ENCODE measurements at regions not wholly inside any gene's neighbourhood (a gene's known extent, or its start where the extent isn't known, plus 50 kb on each side); places are given as distances from the start of the nearest gene placed in this dataset.
"Not testable (repeated sequence)": the region's sequence is repeated elsewhere in the genome, so short reads cannot be mapped to it uniquely, and the experiment has no call there.

DNA sequence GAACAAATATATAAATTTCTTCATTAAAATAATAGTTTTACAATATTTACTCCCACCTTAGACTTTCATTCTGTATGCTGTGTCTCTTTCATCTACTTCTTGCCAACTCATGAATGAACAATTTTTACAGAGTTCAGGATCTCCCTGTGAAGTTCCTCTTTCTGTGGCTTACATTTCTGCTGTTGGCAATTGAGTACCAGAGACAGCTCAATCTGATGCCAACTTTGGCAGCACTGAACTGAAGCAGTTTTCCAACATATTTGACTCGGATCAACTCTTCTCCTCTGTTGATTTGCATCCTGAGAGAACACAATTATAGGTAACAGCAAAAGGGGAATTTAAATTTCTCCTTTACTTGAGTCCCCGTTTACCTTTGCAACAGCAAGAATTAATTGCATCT, 1262.2 kb downstream of the EFNA5 start:
- H3K27me3 Mint-ChIP-seq = no peaks in the 10 kb centered on the region
- ATAC-seq (ENCODE audit: low read depth) (no peak), DNase-seq (ENCODE audit: low spot score in 2 of 2) (no peak)
- H3K9me3 Mint-ChIP-seq = peaks cover 2% of the 10 kb centered on the region
- H3K4me1 Mint-ChIP-seq = no peaks in the 10 kb centered on the region
- no peak overlapping the region for H3K27ac Mint-ChIP-seq
- H3K4me3 Mint-ChIP-seq = no peak overlapping the region
- no peaks in the 10 kb centered on the region for H3K36me3 Mint-ChIP-seq

DNA sequence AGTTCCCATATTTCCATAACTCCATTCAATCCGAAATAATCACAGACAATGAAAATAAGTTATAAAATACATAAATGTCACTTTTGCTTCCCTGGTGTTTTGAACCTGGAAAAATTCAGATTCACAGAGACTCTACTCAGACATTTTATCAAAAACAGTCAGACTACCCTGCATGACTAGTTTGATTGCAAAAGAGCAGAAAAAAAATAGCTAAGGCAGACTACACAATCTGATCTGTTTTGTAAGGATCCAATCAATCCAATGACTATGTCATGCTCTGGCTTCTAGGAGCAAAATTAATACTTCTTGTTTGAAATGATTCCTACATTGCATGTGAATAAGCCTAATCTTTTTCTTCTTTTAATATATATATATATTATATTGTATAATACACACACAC, 1262.6 kb downstream of the EFNA5 start:
- Mint-ChIP-seq H3K36me3 (no peaks in the 10 kb centered on the region), H3K4me3 (no peak overlapping the region), H3K4me1 (no peaks in the 10 kb centered on the region), H3K27ac (no peak overlapping the region), H3K27me3 (no peaks in the 10 kb centered on the region), H3K9me3 (peaks cover 2% of the 10 kb centered on the region)
- DNase-seq (ENCODE audit: low spot score in 2 of 2) (no peak), ATAC-seq (ENCODE audit: low read depth) (no peak)

DNA sequence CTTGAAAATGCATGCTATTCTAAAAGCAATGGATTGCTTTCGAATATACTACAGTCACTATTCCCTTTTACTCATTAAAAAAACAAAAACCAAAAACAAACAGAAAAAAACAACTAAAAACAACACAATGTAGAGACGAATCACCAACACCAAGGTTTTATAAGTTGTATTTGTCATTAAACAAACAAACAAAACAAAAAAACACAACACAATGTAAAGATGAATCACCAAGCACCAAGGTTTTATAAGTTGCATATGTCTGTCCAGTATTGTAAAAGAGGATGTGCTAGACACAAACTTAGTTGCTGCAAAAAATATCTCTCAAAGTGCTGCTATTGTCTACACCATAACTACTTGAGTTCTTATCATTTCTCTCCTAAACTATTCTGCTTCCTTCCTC, 1269.2 kb downstream of the EFNA5 start:
- H3K4me3 Mint-ChIP-seq = no peak overlapping the region
- no peaks in the 10 kb centered on the region for H3K27me3 Mint-ChIP-seq
- no peaks in the 10 kb centered on the region for H3K4me1 Mint-ChIP-seq
- H3K9me3 Mint-ChIP-seq = no peaks in the 10 kb centered on the region
- ATAC-seq (ENCODE audit: low read depth) (no peak), DNase-seq (ENCODE audit: low spot score in 2 of 2) (no peak)
- no peak overlapping the region for H3K27ac Mint-ChIP-seq
- H3K36me3 Mint-ChIP-seq = no peaks in the 10 kb centered on the region

DNA sequence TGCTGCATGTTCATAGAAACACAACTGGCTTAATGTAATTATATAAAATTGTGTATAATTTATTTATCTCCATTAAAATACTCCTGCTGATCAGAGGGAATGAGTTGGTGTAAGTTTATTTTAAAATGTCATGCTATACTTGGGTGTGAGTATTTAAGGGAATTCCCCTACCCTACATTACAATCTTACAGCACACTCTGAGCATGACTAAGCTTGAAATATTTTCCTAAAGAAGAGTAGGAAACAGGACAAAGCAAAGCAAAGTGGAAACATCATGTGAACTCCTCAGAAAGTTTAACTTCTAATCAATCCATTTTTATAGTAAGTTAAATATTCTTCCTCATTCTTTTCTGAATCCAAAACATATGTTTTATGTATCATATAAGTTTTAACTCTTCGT, 1271.3 kb downstream of the EFNA5 start:
- ATAC-seq (ENCODE audit: low read depth) (no peak), DNase-seq (ENCODE audit: low spot score in 2 of 2) (no peak)
- H3K27me3 Mint-ChIP-seq = no peaks in the 10 kb centered on the region
- H3K4me1 Mint-ChIP-seq = no peaks in the 10 kb centered on the region
- H3K9me3 Mint-ChIP-seq = no peaks in the 10 kb centered on the region
- no peaks in the 10 kb centered on the region for H3K36me3 Mint-ChIP-seq
- H3K4me3 Mint-ChIP-seq = no peak overlapping the region
- no peak overlapping the region for H3K27ac Mint-ChIP-seq

- no peak overlapping the region for H3K27ac Mint-ChIP-seq
- no peaks in the 10 kb centered on the region for H3K9me3 Mint-ChIP-seq
- no peak overlapping the region for H3K4me3 Mint-ChIP-seq
- H3K36me3 Mint-ChIP-seq = no peaks in the 10 kb centered on the region
- ATAC-seq (ENCODE audit: low read depth) (no peak), DNase-seq (ENCODE audit: low spot score in 2 of 2) (no peak)
- no peaks in the 10 kb centered on the region for H3K4me1 Mint-ChIP-seq
- no peaks in the 10 kb centered on the region for H3K27me3 Mint-ChIP-seq
Observed at GRCh38 chr5:106397700-106398099, 1273.0 kb downstream of the EFNA5 start.

- DNase-seq (ENCODE audit: low spot score in 2 of 2) (no peak), ATAC-seq (ENCODE audit: low read depth) (no peak)
- Mint-ChIP-seq H3K27me3 (no peaks in the 10 kb centered on the region), H3K4me3 (no peak overlapping the region), H3K27ac (no peak overlapping the region), H3K4me1 (no peaks in the 10 kb centered on the region), H3K9me3 (no peaks in the 10 kb centered on the region), H3K36me3 (no peaks in the 10 kb centered on the region)
Observed at GRCh38 chr5:106393276-106393675, 1277.5 kb downstream of the EFNA5 start.

DNA sequence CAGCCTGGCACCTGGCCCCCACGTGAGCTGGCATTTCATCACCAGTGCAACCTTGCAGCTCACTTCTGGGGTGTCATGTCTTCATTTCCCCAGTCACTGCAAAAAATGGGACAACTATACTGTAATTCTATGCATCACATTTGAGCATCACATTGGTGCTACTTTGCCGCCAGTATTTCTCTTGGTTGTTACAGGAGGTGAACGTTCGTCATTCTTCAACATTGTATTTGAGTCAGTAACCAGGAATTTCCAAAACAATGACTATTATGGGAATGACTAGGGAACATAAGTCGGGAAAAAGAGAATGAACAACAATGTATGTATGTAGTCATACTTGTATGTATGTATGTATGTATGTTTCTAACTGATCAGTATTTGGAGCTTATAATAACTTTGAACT, 1278.0 kb downstream of the EFNA5 start:
- H3K36me3 Mint-ChIP-seq = no peaks in the 10 kb centered on the region
- no peak overlapping the region for H3K4me3 Mint-ChIP-seq
- ATAC-seq (ENCODE audit: low read depth) (no peak), DNase-seq (ENCODE audit: low spot score in 2 of 2) (no peak)
- H3K4me1 Mint-ChIP-seq = no peaks in the 10 kb centered on the region
- H3K9me3 Mint-ChIP-seq = no peaks in the 10 kb centered on the region
- H3K27me3 Mint-ChIP-seq = no peaks in the 10 kb centered on the region
- H3K27ac Mint-ChIP-seq = no peak overlapping the region

DNA sequence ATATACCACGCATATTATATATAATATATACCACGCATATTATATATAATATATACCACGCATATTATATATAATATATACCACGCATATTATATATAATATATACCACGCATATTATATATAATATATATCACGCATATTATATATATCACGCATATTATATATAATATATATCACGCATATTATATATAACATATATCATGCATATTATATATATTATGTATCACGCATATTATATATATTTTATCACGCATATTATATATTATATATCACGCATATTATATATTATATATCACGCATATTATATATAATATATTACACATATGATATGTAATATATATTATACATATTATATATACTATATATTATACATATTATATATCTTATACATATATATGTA, 1283.0 kb downstream of the EFNA5 start:
- not testable (repeated sequence) for H3K27me3 Mint-ChIP-seq; H3K27ac Mint-ChIP-seq; H3K4me3 Mint-ChIP-seq; ATAC-seq (ENCODE audit: low read depth); DNase-seq (ENCODE audit: low spot score in 2 of 2); H3K36me3 Mint-ChIP-seq; H3K4me1 Mint-ChIP-seq; H3K9me3 Mint-ChIP-seq

DNA sequence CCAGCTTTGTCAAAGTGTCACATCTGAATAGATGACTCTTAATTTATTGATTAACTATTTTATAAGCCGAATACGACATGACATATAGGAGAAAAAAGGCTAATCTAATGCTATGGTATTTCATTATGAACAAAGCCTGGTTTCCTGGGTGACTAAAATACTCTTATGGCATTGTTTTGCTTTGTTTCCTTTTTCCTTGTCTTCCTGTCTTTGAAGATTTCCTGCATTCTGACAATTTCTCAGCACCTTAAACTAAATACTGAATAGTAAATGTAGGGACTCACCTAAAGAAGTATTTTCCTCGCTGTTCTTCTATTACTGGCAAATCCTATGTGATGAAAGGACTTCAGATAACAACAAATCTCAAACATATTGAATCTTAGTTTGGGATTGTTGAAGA, 1284.5 kb downstream of the EFNA5 start:
- Mint-ChIP-seq H3K36me3 (no peaks in the 10 kb centered on the region), H3K27me3 (no peaks in the 10 kb centered on the region), H3K4me3 (no peak overlapping the region), H3K9me3 (no peaks in the 10 kb centered on the region), H3K4me1 (no peaks in the 10 kb centered on the region), H3K27ac (no peak overlapping the region)
- no peak for ATAC-seq (ENCODE audit: low read depth)
- no peak for DNase-seq (ENCODE audit: low spot score in 2 of 2)

DNA sequence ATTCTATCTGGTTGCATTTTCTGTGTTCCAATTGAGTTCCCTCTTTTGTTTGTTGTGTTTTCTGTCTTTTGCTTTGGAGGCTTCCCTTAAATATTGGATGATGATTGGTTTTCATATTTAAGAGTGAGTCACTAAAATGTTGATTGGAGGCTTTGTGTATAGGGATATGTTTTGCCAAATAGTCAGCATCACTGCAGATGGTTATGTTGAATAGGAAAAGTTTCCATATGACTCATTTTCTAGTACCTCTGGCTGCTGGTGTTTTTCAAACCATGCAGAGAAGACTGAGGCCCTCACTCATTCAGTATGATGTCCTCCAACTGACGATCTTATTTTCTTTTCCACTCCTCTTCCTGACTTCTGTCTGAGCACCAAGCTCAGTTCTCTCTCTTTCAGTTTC, 1290.0 kb downstream of the EFNA5 start:
- Mint-ChIP-seq H3K4me3 (no peak overlapping the region), H3K4me1 (no peaks in the 10 kb centered on the region), H3K36me3 (no peaks in the 10 kb centered on the region), H3K27me3 (no peaks in the 10 kb centered on the region), H3K9me3 (peaks cover 3% of the 10 kb centered on the region), H3K27ac (no peak overlapping the region)
- ATAC-seq (ENCODE audit: low read depth) (no peak), DNase-seq (ENCODE audit: low spot score in 2 of 2) (no peak)

- Mint-ChIP-seq H3K4me3 (no peak overlapping the region), H3K27ac (no peak overlapping the region), H3K27me3 (no peaks in the 10 kb centered on the region), H3K4me1 (no peaks in the 10 kb centered on the region), H3K36me3 (no peaks in the 10 kb centered on the region), H3K9me3 (peaks cover 3% of the 10 kb centered on the region)
- no peak for ATAC-seq (ENCODE audit: low read depth)
- no peak for DNase-seq (ENCODE audit: low spot score in 2 of 2)
Observed at GRCh38 chr5:106376522-106376921, 1294.2 kb downstream of the EFNA5 start.

- no peak for ATAC-seq (ENCODE audit: low read depth)
- no peaks in the 10 kb centered on the region for H3K36me3 Mint-ChIP-seq
- DNase-seq (ENCODE audit: low spot score in 2 of 2) = no peak
- no peaks in the 10 kb centered on the region for H3K4me1 Mint-ChIP-seq
- H3K4me3 Mint-ChIP-seq = no peak overlapping the region
- peaks cover 8% of the 10 kb centered on the region for H3K9me3 Mint-ChIP-seq
- H3K27me3 Mint-ChIP-seq = no peaks in the 10 kb centered on the region
- no peak overlapping the region for H3K27ac Mint-ChIP-seq
Observed at GRCh38 chr5:106374956-106375355, 1295.8 kb downstream of the EFNA5 start.

DNA sequence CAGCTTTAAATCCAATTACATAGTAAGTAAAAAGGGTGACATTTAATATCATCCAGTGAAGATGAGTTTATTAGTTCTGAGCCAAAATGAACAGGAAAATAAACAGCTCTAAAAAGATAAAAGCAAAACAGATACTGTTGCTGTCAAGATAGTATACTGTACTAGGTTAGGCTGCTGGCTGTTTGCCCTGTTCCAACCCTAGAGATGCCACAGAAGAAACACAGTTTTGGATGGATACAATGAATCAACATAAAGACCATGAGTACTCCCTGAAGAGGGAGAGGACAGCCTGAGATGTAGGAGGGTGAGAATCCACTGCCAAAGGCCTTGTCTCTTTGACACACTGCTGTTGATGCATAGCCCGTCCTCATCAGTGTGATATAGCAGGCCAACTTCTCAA, 1302.7 kb downstream of the EFNA5 start:
- H3K4me1 Mint-ChIP-seq = no peaks in the 10 kb centered on the region
- no peaks in the 10 kb centered on the region for H3K27me3 Mint-ChIP-seq
- H3K27ac Mint-ChIP-seq = no peak overlapping the region
- H3K36me3 Mint-ChIP-seq = no peaks in the 10 kb centered on the region
- H3K9me3 Mint-ChIP-seq = peaks cover 8% of the 10 kb centered on the region
- DNase-seq (ENCODE audit: low spot score in 2 of 2) = no peak
- no peak for ATAC-seq (ENCODE audit: low read depth)
- no peak overlapping the region for H3K4me3 Mint-ChIP-seq

GRCh38 chr5:106367281-106367680, 1303.5 kb downstream of the EFNA5 start:
- no peaks in the 10 kb centered on the region for H3K27me3 Mint-ChIP-seq
- no peaks in the 10 kb centered on the region for H3K36me3 Mint-ChIP-seq
- ATAC-seq (ENCODE audit: low read depth) (no peak), DNase-seq (ENCODE audit: low spot score in 2 of 2) (no peak)
- peaks cover 8% of the 10 kb centered on the region for H3K9me3 Mint-ChIP-seq
- H3K4me1 Mint-ChIP-seq = no peaks in the 10 kb centered on the region
- H3K27ac Mint-ChIP-seq = no peak overlapping the region
- H3K4me3 Mint-ChIP-seq = no peak overlapping the region

- no peak for ATAC-seq (ENCODE audit: low read depth)
- no peak overlapping the region for H3K4me3 Mint-ChIP-seq
Observed at GRCh38 chr5:106363578-106363977, 1307.2 kb downstream of the EFNA5 start.

DNA sequence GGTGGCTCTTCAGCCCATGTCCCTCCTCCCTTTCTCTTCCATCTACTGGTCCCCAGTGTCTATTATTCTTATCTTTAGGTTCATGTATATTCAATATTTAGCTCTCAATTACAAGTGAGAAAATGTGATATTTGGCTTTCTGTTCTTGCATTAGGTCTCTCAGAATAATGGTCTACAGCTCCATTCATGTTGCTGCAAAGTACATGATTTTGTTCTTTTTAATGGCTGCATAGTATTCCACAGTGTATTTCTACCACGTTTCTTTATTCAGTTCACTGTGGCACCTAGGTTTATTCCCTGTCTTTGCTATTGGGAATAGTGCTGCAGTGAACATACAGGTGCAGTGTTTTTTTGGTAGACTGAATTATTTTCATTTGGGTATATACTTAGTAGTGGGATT, 1308.8 kb downstream of the EFNA5 start:
- Mint-ChIP-seq H3K9me3 (peaks cover 5% of the 10 kb centered on the region), H3K27me3 (no peaks in the 10 kb centered on the region), H3K4me3 (no peak overlapping the region), H3K36me3 (no peaks in the 10 kb centered on the region), H3K4me1 (no peaks in the 10 kb centered on the region), H3K27ac (no peak overlapping the region)
- ATAC-seq (ENCODE audit: low read depth) (no peak), DNase-seq (ENCODE audit: low spot score in 2 of 2) (no peak)

More at GRCh38 chr5:106363578-106363977, 1307.2 kb downstream of the EFNA5 start:
- Mint-ChIP-seq H3K4me1 (no peaks in the 10 kb centered on the region), H3K27ac (no peak overlapping the region), H3K27me3 (no peaks in the 10 kb centered on the region), H3K36me3 (no peaks in the 10 kb centered on the region), H3K9me3 (peaks cover 5% of the 10 kb centered on the region)
- DNase-seq (ENCODE audit: low spot score in 2 of 2) = no peak
